Calu3 (cell line): ENCODE measurements at regions not wholly inside any gene's neighbourhood (a gene's known extent, or its start where the extent isn't known, plus 50 kb on each side); places are given as distances from the start of the nearest gene placed in this dataset.

Source experiments
- BruUV-seq: library from RNA; stranded (reverse); fragments of 400-500 nt; replicated peaks from 2 replicates; lab custom pipeline; 2021; lab: Mats Ljungman, UMichigan
- CTCF ChIA-PET: fragments of 300-600 bp; sonication (Branson Sonifier 250); formaldehyde crosslinking; loops from one replicate; lab custom pipeline; 2022; ENCODE audit warnings: antibody characterized with exemption; lab: Charles Lee
- DNase-seq: peaks from one replicate; pipeline ENCODE4 v3.0.0; 2022
- H3K27ac Mint-ChIP-seq: one replicate; pipeline ENCODE4 v1.8.0; 2022; ENCODE audit warnings: mixed read lengths; ENCODE audit not compliant: unreplicated experiment
- H3K27me3 Mint-ChIP-seq: one replicate; pipeline ENCODE4 v1.8.0; 2022; ENCODE audit warnings: mixed read lengths; ENCODE audit not compliant: unreplicated experiment
- H3K36me3 Mint-ChIP-seq: one replicate; pipeline ENCODE4 v1.8.0; 2022; ENCODE audit warnings: mild to moderate bottlenecking, moderate library complexity, mixed read lengths; ENCODE audit not compliant: insufficient read depth, unreplicated experiment
- H3K4me1 Mint-ChIP-seq: one replicate; pipeline ENCODE4 v1.8.0; 2022; ENCODE audit warnings: mild to moderate bottlenecking, low read depth, mixed read lengths; ENCODE audit not compliant: unreplicated experiment
- H3K4me3 Mint-ChIP-seq: one replicate; pipeline ENCODE4 v1.8.0; 2022; ENCODE audit warnings: mild to moderate bottlenecking, low read depth, moderate library complexity, mixed read lengths; ENCODE audit not compliant: unreplicated experiment
- H3K9me3 Mint-ChIP-seq: one replicate; pipeline ENCODE4 v1.8.0; 2022; ENCODE audit warnings: low read depth, mixed read lengths; ENCODE audit not compliant: unreplicated experiment
- CTCF ChIP-seq: fragments of 200-600 bp; IDR thresholded peaks from one replicate; pipeline ENCODE4 v1.8.0; 2022; ENCODE audit warnings: antibody characterized with exemption; ENCODE audit not compliant: unreplicated experiment
- intact Hi-C: fragments of 100-400 bp; cut with micrococcal nuclease; formaldehyde crosslinking; loops from one replicate; pipeline ENCODE4 v1.10.0; 2022; ENCODE audit not compliant: unreplicated experiment

DNA sequence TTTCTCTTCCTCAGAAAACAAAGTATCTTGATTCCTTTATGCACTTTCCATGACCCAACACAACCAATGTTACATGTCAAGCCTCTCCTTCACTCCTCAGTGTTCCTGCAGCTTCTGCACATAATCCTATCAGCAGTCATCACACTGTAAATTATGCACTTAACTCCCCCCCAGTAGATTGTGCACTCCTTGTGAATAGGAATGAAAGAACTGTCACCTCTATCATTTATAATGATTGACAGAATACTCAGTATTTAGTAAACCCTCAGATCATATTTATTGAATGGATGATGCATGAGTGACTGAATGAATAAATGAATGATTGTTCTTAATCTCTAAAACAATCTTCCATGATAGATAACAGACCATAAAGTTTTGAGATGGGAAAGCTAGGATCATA, 253.3 kb downstream of the HS3ST1 start:
- no peaks in the 10 kb centered on the region for H3K36me3 Mint-ChIP-seq
- peaks cover 34% of the 10 kb centered on the region for H3K27me3 Mint-ChIP-seq
- CTCF ChIA-PET: no interaction called here
- H3K9me3 Mint-ChIP-seq: no peaks in the 10 kb centered on the region
- BruUV-seq: no TSS peak
- H3K4me1 Mint-ChIP-seq: no peaks in the 10 kb centered on the region
- TF ChIP-seq CTCF: no peak
- intact Hi-C loops: no loop called here
- H3K4me3 Mint-ChIP-seq: no peak overlapping the region
- no peak overlapping the region for H3K27ac Mint-ChIP-seq
- no peak for DNase-seq

DNA sequence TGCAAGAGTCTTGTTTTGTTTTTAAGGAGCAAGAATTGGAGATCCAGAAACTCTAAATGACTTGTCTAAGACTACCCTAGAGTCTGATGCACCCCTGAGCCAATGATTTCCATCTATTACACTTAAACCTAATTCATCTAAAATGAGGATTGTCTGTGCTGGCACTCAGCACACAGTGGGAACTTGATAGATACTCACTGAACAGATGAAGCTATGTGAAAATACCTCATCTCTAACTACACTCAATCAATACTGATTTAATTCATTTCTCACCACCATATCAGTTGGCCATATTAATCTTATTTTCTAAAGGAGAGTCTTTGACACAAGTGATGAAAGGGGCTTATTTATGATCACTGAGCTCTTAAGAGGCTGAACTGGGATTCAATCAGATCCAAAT, 262.1 kb downstream of the HS3ST1 start:
- Mint-ChIP-seq H3K27ac (no peak overlapping the region), H3K4me3 (no peak overlapping the region), H3K27me3 (peaks cover 13% of the 10 kb centered on the region), H3K36me3 (no peaks in the 10 kb centered on the region), H3K9me3 (peaks cover 4% of the 10 kb centered on the region), H3K4me1 (no peaks in the 10 kb centered on the region)
- no peak for TF ChIP-seq CTCF
- intact Hi-C loops: no loop called here
- no TSS peak for BruUV-seq
- CTCF ChIA-PET: interaction anchor here (1.1 kb wide), 1 partner anchor 9 kb away, joined by 5 read pairs; no protein-coding TSS in a partner anchor
- DNase-seq: no peak

DNA sequence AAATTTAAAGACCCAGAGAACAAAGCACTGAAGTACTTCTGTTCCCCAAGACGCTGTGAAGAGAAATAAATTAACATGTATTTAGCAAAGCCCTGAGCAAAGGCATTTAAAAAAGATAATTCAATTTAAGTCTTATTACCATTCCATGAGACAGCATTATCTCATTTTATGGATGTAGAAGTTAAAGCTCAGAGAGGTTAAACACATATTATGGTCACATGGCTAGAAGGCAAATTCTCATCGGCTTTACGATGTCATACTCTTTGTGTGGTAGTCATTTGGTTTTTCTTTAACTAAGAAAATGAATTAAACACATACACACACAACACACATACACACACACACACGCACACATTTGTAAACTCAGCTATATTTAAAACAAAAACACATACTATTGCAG, 262.7 kb downstream of the HS3ST1 start:
- no peaks in the 10 kb centered on the region for H3K4me1 Mint-ChIP-seq
- H3K27me3 Mint-ChIP-seq: peaks cover 13% of the 10 kb centered on the region
- no peak overlapping the region for H3K4me3 Mint-ChIP-seq
- H3K27ac Mint-ChIP-seq: no peak overlapping the region
- TF ChIP-seq CTCF: no peak
- intact Hi-C loops: no loop called here
- no TSS peak for BruUV-seq
- CTCF ChIA-PET: interaction anchor here (1.1 kb wide), 1 partner anchor 8 kb away, joined by 5 read pairs; no protein-coding TSS in a partner anchor
- H3K36me3 Mint-ChIP-seq: no peaks in the 10 kb centered on the region
- DNase-seq: no peak
- H3K9me3 Mint-ChIP-seq: peaks cover 4% of the 10 kb centered on the region

GRCh38 chr4:11165052-11165451, 263.6 kb downstream of the HS3ST1 start:
- Mint-ChIP-seq H3K9me3 (peaks cover 4% of the 10 kb centered on the region), H3K27me3 (peaks cover 13% of the 10 kb centered on the region), H3K4me3 (no peak overlapping the region), H3K4me1 (no peaks in the 10 kb centered on the region), H3K27ac (no peak overlapping the region), H3K36me3 (no peaks in the 10 kb centered on the region)
- CTCF ChIA-PET: no interaction called here
- intact Hi-C loops: no loop called here
- no TSS peak for BruUV-seq
- no peak for DNase-seq
- TF ChIP-seq CTCF: no peak
